WTC11 (cell line): ENCODE measurements at regions not wholly inside any gene's neighbourhood (a gene's known extent, or its start where the extent isn't known, plus 50 kb on each side); places are given as distances from the start of the nearest gene placed in this dataset.

Source experiments
- ATAC-seq: fragments of 200-7000 bp; cut with Tn5 transposase; 2 replicates; pipeline ENCODE4 v1.10.0; 2021; ENCODE audit warnings: mild to moderate bottlenecking, moderate library complexity
- CTCF ChIA-PET: fragments of 300-600 bp; sonication (Branson Sonifier 250); formaldehyde crosslinking; loops from one replicate; lab custom pipeline; 2021; ENCODE audit warnings: antibody characterized with exemption; lab: Charles Lee
- POLR2A ChIA-PET: fragments of 350-600 bp; sonication (Branson Sonifier 250); formaldehyde crosslinking; loops from one replicate; lab custom pipeline; 2021; ENCODE audit warnings: antibody characterized with exemption; lab: Charles Lee
- DNase-seq: peaks from one replicate; pipeline ENCODE4 v3.0.0; 2021; ENCODE audit warnings: low spot score
- H3K27ac Mint-ChIP-seq: 2 replicates; pipeline ENCODE4 v1.8.0; 2021; ENCODE audit warnings: mixed read lengths
- H3K27me3 Mint-ChIP-seq: 2 replicates; pipeline ENCODE4 v1.8.0; 2021; ENCODE audit warnings: low read depth, mild to moderate bottlenecking, moderate library complexity, mixed read lengths
- H3K36me3 Mint-ChIP-seq: 2 replicates; pipeline ENCODE4 v1.8.0; 2021; ENCODE audit warnings: mixed read lengths
- H3K4me1 Mint-ChIP-seq: 2 replicates; pipeline ENCODE4 v1.8.0; 2022; ENCODE audit warnings: mixed read lengths
- H3K4me3 Mint-ChIP-seq: 2 replicates; pipeline ENCODE4 v1.8.0; 2021; ENCODE audit warnings: mild to moderate bottlenecking, moderate library complexity, mixed read lengths
- H3K9me3 Mint-ChIP-seq: 2 replicates; pipeline ENCODE4 v1.8.0; 2021; ENCODE audit warnings: mixed read lengths
- ATF1 ChIP-seq: sonication (generic); formaldehyde crosslinking; IDR thresholded peaks from 2 replicates; pipeline ENCODE4 v1.8.1; 2023; ENCODE audit warnings: mild to moderate bottlenecking, moderate library complexity, missing genetic modification reagents
- ATF6 ChIP-seq: sonication (generic); formaldehyde crosslinking; IDR thresholded peaks from 2 replicates; pipeline ENCODE4 v1.8.1; 2023; ENCODE audit warnings: mild to moderate bottlenecking, missing genetic modification reagents
- CREB1 ChIP-seq: sonication (generic); formaldehyde crosslinking; IDR thresholded peaks from 2 replicates; pipeline ENCODE4 v1.8.0; 2023; ENCODE audit warnings: mild to moderate bottlenecking, missing genetic modification reagents
- E2F4 ChIP-seq: sonication (generic); formaldehyde crosslinking; IDR thresholded peaks from 2 replicates; pipeline ENCODE4 v1.8.1; 2022; ENCODE audit warnings: low read depth, mild to moderate bottlenecking, moderate library complexity, missing genetic modification reagents, borderline replicate concordance
- ELF4 ChIP-seq: sonication (generic); formaldehyde crosslinking; IDR thresholded peaks from 2 replicates; pipeline ENCODE4 v1.8.1; 2022; ENCODE audit warnings: low read depth, mild to moderate bottlenecking, moderate library complexity, missing genetic modification reagents
- KAT7 ChIP-seq: sonication (generic); formaldehyde crosslinking; IDR thresholded peaks from 2 replicates; pipeline ENCODE4 v1.8.1; 2023; ENCODE audit warnings: missing genetic modification reagents, mild to moderate bottlenecking, borderline replicate concordance
- MXD4 ChIP-seq: fragments of 250-450 bp; sonication (Bioruptor Pico); IDR thresholded peaks from 2 replicates; pipeline ENCODE4 v1.8.0; 2021; ENCODE audit warnings: mild to moderate bottlenecking, moderate library complexity, borderline replicate concordance
- PRDM15 ChIP-seq: sonication (generic); formaldehyde crosslinking; IDR thresholded peaks from 2 replicates; pipeline ENCODE4 v1.8.0; 2022; ENCODE audit warnings: missing genetic modification reagents
- PREB ChIP-seq: sonication (generic); formaldehyde crosslinking; IDR thresholded peaks from 2 replicates; pipeline ENCODE4 v1.8.1; 2022; ENCODE audit warnings: mild to moderate bottlenecking, missing genetic modification reagents, moderate library complexity, borderline replicate concordance
- PRRX2 ChIP-seq: fragments of 250-450 bp; sonication (Bioruptor Pico); IDR thresholded peaks from 2 replicates; pipeline ENCODE4 v1.8.0; 2021; ENCODE audit warnings: mild to moderate bottlenecking
- SP1 ChIP-seq: sonication (generic); formaldehyde crosslinking; conservative IDR thresholded peaks from 2 replicates; pipeline ENCODE4 v1.8.1; 2022; ENCODE audit warnings: missing genetic modification reagents
- ZMAT4 ChIP-seq: fragments of 250-450 bp; sonication (Bioruptor Pico); IDR thresholded peaks from 2 replicates; pipeline ENCODE4 v1.9.0; 2021; ENCODE audit warnings: mild to moderate bottlenecking
- ZNF219 ChIP-seq: sonication (generic); formaldehyde crosslinking; IDR thresholded peaks from 2 replicates; pipeline ENCODE4 v1.8.0; 2023; ENCODE audit warnings: missing genetic modification reagents, mild to moderate bottlenecking, borderline replicate concordance
- ZNF281 ChIP-seq: sonication (generic); formaldehyde crosslinking; IDR thresholded peaks from 2 replicates; pipeline ENCODE4 v1.8.0; 2023; ENCODE audit warnings: mild to moderate bottlenecking, missing genetic modification reagents
- ZNF423 ChIP-seq: fragments of 250-450 bp; sonication (Bioruptor Pico); IDR thresholded peaks from 2 replicates; pipeline ENCODE4 v2.1.2; 2022; ENCODE audit warnings: mild to moderate bottlenecking, moderate library complexity

GRCh38 chr7:140247559-140247958 is 70.8 kb upstream of the KDM7A start (continued):
- TF ChIP-seq PRDM15 (no peak), ATF6 (CRISPR knock-in tag) (no peak), E2F4 (CRISPR knock-in tag) (no peak), SP1 (CRISPR knock-in tag) (no peak), CREB1 (no peak), ZNF423 (CRISPR knock-in tag) (no peak), ATF1 (no peak), MXD4 (no peak), ZNF219 (CRISPR knock-in tag) (no peak)
- TF ChIP-seq, all 79 proteins: peak for 0

- no peak overlapping the region for H3K27ac Mint-ChIP-seq
- H3K4me3 Mint-ChIP-seq: no peak overlapping the region
- no peaks in the 10 kb centered on the region for H3K9me3 Mint-ChIP-seq
- no peaks in the 10 kb centered on the region; the same call in 1 of the 2 replicates for H3K27me3 Mint-ChIP-seq
- peaks cover 7% of the 10 kb centered on the region for H3K4me1 Mint-ChIP-seq
- ATAC-seq: no peak
- TF ChIP-seq CREB1: no peak
- TF ChIP-seq ZMAT4 (CRISPR knock-in tag): no peak
- TF ChIP-seq ATF6 (CRISPR knock-in tag): no peak
- TF ChIP-seq KAT7 (CRISPR knock-in tag): no peak
- ChIA-PET CTCF (no interaction called here), POLR2A (no interaction called here)
- H3K36me3 Mint-ChIP-seq: no peaks in the 10 kb centered on the region
- DNase-seq: no peak
Observed at GRCh38 chr7:140245611-140246105, 68.9 kb upstream of the KDM7A start.

GRCh38 chr7:140242057-140243031 is 65.6 kb upstream of the KDM7A start:
- Mint-ChIP-seq H3K27ac (peak overlapping the region; percentile 67), H3K36me3 (no peaks in the 10 kb centered on the region), H3K4me1 (peaks cover 10% of the 10 kb centered on the region), H3K9me3 (no peaks in the 10 kb centered on the region), H3K4me3 (no peak overlapping the region), H3K27me3 (no peaks in the 10 kb centered on the region)
- no peak for DNase-seq
- ChIA-PET CTCF (interaction anchor here (0.7 to 1.7 kb wide), 3 partner anchors 11 to 266 kb away, joined by 3 to 5 read pairs (median 4); no protein-coding TSS in a partner anchor), POLR2A (no interaction called here)
- ATAC-seq: peak; percentile 62
- TF ChIP-seq PRRX2: no peak
- no peak for TF ChIP-seq PREB (CRISPR knock-in tag)
- TF ChIP-seq ELF4 (CRISPR knock-in tag): no peak
- TF ChIP-seq ZNF219 (CRISPR knock-in tag): no peak
- TF ChIP-seq ZNF281 (CRISPR knock-in tag): no peak
